ENCODE measurements at regions not wholly inside any gene's neighbourhood (a gene's known extent, or its start where the extent isn't known, plus 50 kb on each side); places are given as distances from the start of the nearest gene placed in this dataset.

- no peaks in the 10 kb centered on the region for H3K36me3 ChIP-seq (ENCODE audit: control insufficient read depth, insufficient read depth, low read length)
- H3K4me3 ChIP-seq (ENCODE audit: extremely low read depth, insufficient read depth, low read length, poor library complexity, severe bottlenecking): no peak overlapping the region
- no peaks in the 10 kb centered on the region for H3K9me3 ChIP-seq (ENCODE audit: control insufficient read depth, low read length)
- no peaks in the 10 kb centered on the region for H3K4me1 ChIP-seq (ENCODE audit: control insufficient read depth, insufficient read depth, low read length, poor library complexity, severe bottlenecking)
- WGBS, 2 experiments (ENCODE audit: insufficient coverage in 2 of 2): 80 to 100% methylated on average over 1 of the region's 3 CpGs
- H3K27ac ChIP-seq (ENCODE audit: low read depth, low read length, severe bottlenecking): no peak overlapping the region
Observed at GRCh38 chr2:8405334-8405733, 276.5 kb upstream of the ID2 start.

- Histone ChIP-seq H3K9me3 (ENCODE audit: control insufficient read depth, low read length) (no peaks in the 10 kb centered on the region), H3K4me3 (ENCODE audit: extremely low read depth, insufficient read depth, low read length, poor library complexity, severe bottlenecking) (no peak overlapping the region), H3K4me1 (ENCODE audit: control insufficient read depth, insufficient read depth, low read length, poor library complexity, severe bottlenecking) (no peaks in the 10 kb centered on the region), H3K36me3 (ENCODE audit: control insufficient read depth, insufficient read depth, low read length) (no peaks in the 10 kb centered on the region), H3K27ac (ENCODE audit: low read depth, low read length, severe bottlenecking) (no peak overlapping the region)
- 76 to 92% methylated on average over 7 of the region's 7 CpGs for WGBS, 2 experiments (ENCODE audit: insufficient coverage in 2 of 2)
Observed at GRCh38 chr2:8406271-8406670, 275.6 kb upstream of the ID2 start.

GRCh38 chr2:8407332-8407731 lies 274.5 kb upstream of the ID2 start:
- Histone ChIP-seq H3K36me3 (ENCODE audit: control insufficient read depth, insufficient read depth, low read length) (no peaks in the 10 kb centered on the region), H3K4me1 (ENCODE audit: control insufficient read depth, insufficient read depth, low read length, poor library complexity, severe bottlenecking) (peaks cover 2% of the 10 kb centered on the region), H3K9me3 (ENCODE audit: control insufficient read depth, low read length) (no peaks in the 10 kb centered on the region), H3K27ac (ENCODE audit: low read depth, low read length, severe bottlenecking) (no peak overlapping the region), H3K4me3 (ENCODE audit: extremely low read depth, insufficient read depth, low read length, poor library complexity, severe bottlenecking) (no peak overlapping the region)
- WGBS, 2 experiments (ENCODE audit: insufficient coverage in 2 of 2): 83 to 91% methylated on average over 2 to 3 of the region's 3 CpGs

GRCh38 chr2:8408560-8409460 lies 273.0 kb upstream of the ID2 start:
- H3K9me3 ChIP-seq (ENCODE audit: control insufficient read depth, low read length): no peaks in the 10 kb centered on the region
- H3K4me3 ChIP-seq (ENCODE audit: extremely low read depth, insufficient read depth, low read length, poor library complexity, severe bottlenecking): no peak overlapping the region
- no peak overlapping the region for H3K27ac ChIP-seq (ENCODE audit: low read depth, low read length, severe bottlenecking)
- peaks cover 5% of the 10 kb centered on the region for H3K4me1 ChIP-seq (ENCODE audit: control insufficient read depth, insufficient read depth, low read length, poor library complexity, severe bottlenecking)
- no peaks in the 10 kb centered on the region for H3K36me3 ChIP-seq (ENCODE audit: control insufficient read depth, insufficient read depth, low read length)
- 96 to 100% methylated on average over 3 to 5 of the region's 8 CpGs for WGBS, 2 experiments (ENCODE audit: insufficient coverage in 2 of 2)

GRCh38 chr2:8409461-8410260 lies 272.2 kb upstream of the ID2 start:
- no peak overlapping the region for H3K4me3 ChIP-seq (ENCODE audit: extremely low read depth, insufficient read depth, low read length, poor library complexity, severe bottlenecking)
- H3K36me3 ChIP-seq (ENCODE audit: control insufficient read depth, insufficient read depth, low read length): no peaks in the 10 kb centered on the region
- WGBS, 2 experiments (ENCODE audit: insufficient coverage in 2 of 2): 92 to 100% methylated on average over 3 to 4 of the region's 5 CpGs
- H3K9me3 ChIP-seq (ENCODE audit: control insufficient read depth, low read length): no peaks in the 10 kb centered on the region
- H3K4me1 ChIP-seq (ENCODE audit: control insufficient read depth, insufficient read depth, low read length, poor library complexity, severe bottlenecking): peaks cover 5% of the 10 kb centered on the region
- no peak overlapping the region for H3K27ac ChIP-seq (ENCODE audit: low read depth, low read length, severe bottlenecking)

- no peaks in the 10 kb centered on the region for H3K36me3 ChIP-seq (ENCODE audit: control insufficient read depth, insufficient read depth, low read length)
- peaks cover 5% of the 10 kb centered on the region for H3K4me1 ChIP-seq (ENCODE audit: control insufficient read depth, insufficient read depth, low read length, poor library complexity, severe bottlenecking)
- no peak overlapping the region for H3K27ac ChIP-seq (ENCODE audit: low read depth, low read length, severe bottlenecking)
- no peaks in the 10 kb centered on the region for H3K9me3 ChIP-seq (ENCODE audit: control insufficient read depth, low read length)
- 94 to 97% methylated on average over 8 to 9 of the region's 9 CpGs for WGBS, 2 experiments (ENCODE audit: insufficient coverage in 2 of 2)
- H3K4me3 ChIP-seq (ENCODE audit: extremely low read depth, insufficient read depth, low read length, poor library complexity, severe bottlenecking): no peak overlapping the region
Observed at GRCh38 chr2:8412082-8412481, 269.8 kb upstream of the ID2 start.

- 86 to 90% methylated on average over 3 to 4 of the region's 4 CpGs for WGBS, 2 experiments (ENCODE audit: insufficient coverage in 2 of 2)
- H3K9me3 ChIP-seq (ENCODE audit: control insufficient read depth, low read length): no peaks in the 10 kb centered on the region
- no peak overlapping the region for H3K4me3 ChIP-seq (ENCODE audit: extremely low read depth, insufficient read depth, low read length, poor library complexity, severe bottlenecking)
- no peak overlapping the region for H3K27ac ChIP-seq (ENCODE audit: low read depth, low read length, severe bottlenecking)
- H3K4me1 ChIP-seq (ENCODE audit: control insufficient read depth, insufficient read depth, low read length, poor library complexity, severe bottlenecking): peaks cover 5% of the 10 kb centered on the region
- no peaks in the 10 kb centered on the region for H3K36me3 ChIP-seq (ENCODE audit: control insufficient read depth, insufficient read depth, low read length)
Observed at GRCh38 chr2:8412586-8412985, 269.3 kb upstream of the ID2 start.

GRCh38 chr2:8413589-8414135 lies 268.2 kb upstream of the ID2 start:
- Histone ChIP-seq H3K27ac (ENCODE audit: low read depth, low read length, severe bottlenecking) (no peak overlapping the region), H3K36me3 (ENCODE audit: control insufficient read depth, insufficient read depth, low read length) (no peaks in the 10 kb centered on the region), H3K4me3 (ENCODE audit: extremely low read depth, insufficient read depth, low read length, poor library complexity, severe bottlenecking) (no peak overlapping the region), H3K9me3 (ENCODE audit: control insufficient read depth, low read length) (no peaks in the 10 kb centered on the region), H3K4me1 (ENCODE audit: control insufficient read depth, insufficient read depth, low read length, poor library complexity, severe bottlenecking) (peaks cover 5% of the 10 kb centered on the region)
- 84 to 100% methylated on average over 3 to 5 of the region's 6 CpGs for WGBS, 2 experiments (ENCODE audit: insufficient coverage in 2 of 2)

GRCh38 chr2:8414946-8415879 lies 266.6 kb upstream of the ID2 start:
- WGBS, 2 experiments (ENCODE audit: insufficient coverage in 2 of 2): 91 to 94% methylated on average over 5 to 10 of the region's 13 CpGs

GRCh38 chr2:8416001-8416571 lies 265.8 kb upstream of the ID2 start:
- Histone ChIP-seq H3K4me1 (ENCODE audit: control insufficient read depth, insufficient read depth, low read length, poor library complexity, severe bottlenecking) (peaks cover 5% of the 10 kb centered on the region), H3K9me3 (ENCODE audit: control insufficient read depth, low read length) (no peaks in the 10 kb centered on the region), H3K4me3 (ENCODE audit: extremely low read depth, insufficient read depth, low read length, poor library complexity, severe bottlenecking) (no peak overlapping the region), H3K36me3 (ENCODE audit: control insufficient read depth, insufficient read depth, low read length) (no peaks in the 10 kb centered on the region), H3K27ac (ENCODE audit: low read depth, low read length, severe bottlenecking) (no peak overlapping the region)
- 90 to 96% methylated on average over 2 to 6 of the region's 6 CpGs for WGBS, 2 experiments (ENCODE audit: insufficient coverage in 2 of 2)

More at GRCh38 chr2:8414946-8415879, 266.6 kb upstream of the ID2 start:
- Histone ChIP-seq H3K27ac (ENCODE audit: low read depth, low read length, severe bottlenecking) (no peak overlapping the region), H3K9me3 (ENCODE audit: control insufficient read depth, low read length) (no peaks in the 10 kb centered on the region), H3K36me3 (ENCODE audit: control insufficient read depth, insufficient read depth, low read length) (no peaks in the 10 kb centered on the region), H3K4me3 (ENCODE audit: extremely low read depth, insufficient read depth, low read length, poor library complexity, severe bottlenecking) (no peak overlapping the region), H3K4me1 (ENCODE audit: control insufficient read depth, insufficient read depth, low read length, poor library complexity, severe bottlenecking) (peaks cover 5% of the 10 kb centered on the region)

Data from mesodermal cell (in vitro differentiated cells).